ENCODE measurements at regions not wholly inside any gene's neighbourhood (a gene's known extent, or its start where the extent isn't known, plus 50 kb on each side); places are given as distances from the start of the nearest gene placed in this dataset.

DNA sequence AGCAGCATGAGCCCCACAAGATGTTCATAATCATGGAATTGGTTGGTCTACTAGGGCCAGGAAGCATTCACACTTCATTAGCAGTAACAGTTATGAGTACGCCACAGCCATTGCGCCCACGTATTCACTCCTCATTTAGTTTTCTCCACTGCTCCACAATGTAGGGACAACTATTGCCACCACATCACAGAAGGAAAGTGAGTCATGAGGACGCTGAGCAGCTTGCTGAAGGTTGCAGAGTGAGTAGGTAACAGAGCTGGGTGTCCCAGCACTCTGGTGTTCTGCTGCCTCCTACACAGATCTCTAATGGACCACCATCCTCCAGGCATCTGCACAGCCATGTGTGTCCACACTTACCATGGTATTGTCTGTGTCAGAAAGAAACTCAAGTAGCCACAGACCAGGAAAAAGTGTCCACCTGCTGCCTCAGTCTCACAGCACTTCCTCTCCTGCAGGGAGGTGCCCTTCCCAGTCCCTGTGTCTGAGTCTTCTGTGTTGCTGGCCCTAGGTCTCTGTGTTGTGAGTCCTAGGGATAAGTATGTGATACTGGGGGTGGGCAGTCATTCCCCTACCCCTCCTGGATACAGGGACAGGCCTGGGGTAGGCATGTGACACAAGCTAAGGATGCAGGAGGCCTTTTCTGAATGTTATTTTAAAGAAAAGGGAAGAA lies 103.9 kb downstream of the TTLL2 start:
- Histone ChIP-seq H3K27ac (no peak overlapping the region), H3K4me1 (peaks cover 0 to 4% (median 0%) of the 10 kb centered on the region in 9 donors), H3K9me3 (peaks cover 0 to 8% (median 0%) of the 10 kb centered on the region in 11 donors), H3K4me3 (no peak overlapping the region), H3K27me3 (no peaks in the 10 kb centered on the region), H3K36me3 (no peaks in the 10 kb centered on the region)
- intact Hi-C loops (cut with DNase I): no loop called here
- 90 to 92% methylated on average over 4 of the region's 4 CpGs for WGBS, 2 donors
- TF ChIP-seq, protein P1, sequence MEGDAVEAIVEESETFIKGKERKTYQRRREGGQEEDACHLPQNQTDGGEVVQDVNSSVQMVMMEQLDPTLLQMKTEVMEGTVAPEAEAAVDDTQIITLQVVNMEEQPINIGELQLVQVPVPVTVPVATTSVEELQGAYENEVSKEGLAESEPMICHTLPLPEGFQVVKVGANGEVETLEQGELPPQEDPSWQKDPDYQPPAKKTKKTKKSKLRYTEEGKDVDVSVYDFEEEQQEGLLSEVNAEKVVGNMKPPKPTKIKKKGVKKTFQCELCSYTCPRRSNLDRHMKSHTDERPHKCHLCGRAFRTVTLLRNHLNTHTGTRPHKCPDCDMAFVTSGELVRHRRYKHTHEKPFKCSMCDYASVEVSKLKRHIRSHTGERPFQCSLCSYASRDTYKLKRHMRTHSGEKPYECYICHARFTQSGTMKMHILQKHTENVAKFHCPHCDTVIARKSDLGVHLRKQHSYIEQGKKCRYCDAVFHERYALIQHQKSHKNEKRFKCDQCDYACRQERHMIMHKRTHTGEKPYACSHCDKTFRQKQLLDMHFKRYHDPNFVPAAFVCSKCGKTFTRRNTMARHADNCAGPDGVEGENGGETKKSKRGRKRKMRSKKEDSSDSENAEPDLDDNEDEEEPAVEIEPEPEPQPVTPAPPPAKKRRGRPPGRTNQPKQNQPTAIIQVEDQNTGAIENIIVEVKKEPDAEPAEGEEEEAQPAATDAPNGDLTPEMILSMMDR (IDR thresholded peaks at IDR 0.05): no peak
- no peak for ATAC-seq
- DNase-seq: no peak

DNA sequence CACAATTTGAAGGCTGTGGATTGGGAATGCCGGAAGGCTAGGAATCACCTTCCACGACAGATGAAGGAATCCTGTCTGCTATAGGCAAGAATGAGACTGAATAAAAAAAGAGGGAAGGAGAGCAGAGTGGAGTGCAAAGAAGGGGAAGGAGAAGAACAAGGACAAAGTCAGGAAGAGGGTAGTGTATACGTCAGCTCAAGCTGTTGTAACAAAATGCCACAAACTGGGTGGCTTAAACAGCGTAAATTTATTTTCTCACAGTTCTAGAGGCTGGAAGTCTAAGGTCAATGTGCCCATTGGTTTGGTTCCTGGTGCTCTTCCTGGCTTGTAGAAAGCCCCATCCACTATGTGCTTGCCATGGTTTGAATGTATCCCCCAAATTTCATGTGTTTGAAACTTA lies 104.5 kb downstream of the TTLL2 start:
- intact Hi-C loops (cut with DNase I): no loop called here
- no peaks in the 10 kb centered on the region for H3K36me3 ChIP-seq
- 93 to 94% methylated on average over 4 of the region's 4 CpGs for whole genome bisulfite sequencing, 2 donors

DNA sequence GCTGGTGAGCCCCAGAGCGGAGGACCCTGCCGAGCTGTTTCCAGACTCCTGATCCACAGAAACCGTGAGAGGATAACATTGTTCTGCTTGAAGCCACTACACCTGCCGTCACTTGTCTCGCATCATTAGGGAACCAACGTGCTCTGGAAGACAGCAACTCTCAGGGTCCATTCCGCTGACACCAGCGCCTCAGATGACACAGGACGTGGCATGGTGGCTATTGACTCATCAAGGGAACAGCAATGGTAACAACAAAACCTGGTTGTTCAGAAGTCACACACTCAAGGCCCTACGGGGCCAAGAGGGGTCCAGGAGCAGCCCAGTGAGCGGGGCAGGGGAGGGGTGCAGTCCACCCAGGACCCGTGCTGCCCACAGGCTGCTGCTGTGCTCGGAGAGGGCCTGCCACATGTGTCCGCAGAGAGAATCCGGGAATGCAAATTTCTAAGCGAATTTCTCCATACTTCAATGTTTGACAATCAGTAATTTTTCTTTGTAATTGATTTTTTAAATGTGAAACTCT lies 110.4 kb downstream of the TTLL2 start:
- no peaks in the 10 kb centered on the region for H3K9me3 ChIP-seq
- DNase-seq: no peak

More for the DNA sequence above, 104.5 kb downstream of the TTLL2 start:
- peaks cover 0 to 4% (median 0%) of the 10 kb centered on the region in 9 donors for H3K4me1 ChIP-seq
- no peak for DNase-seq
- no peak overlapping the region for H3K27ac ChIP-seq
- no peak overlapping the region for H3K4me3 ChIP-seq
- no peaks in the 10 kb centered on the region for H3K27me3 ChIP-seq
- H3K9me3 ChIP-seq: peaks cover 0 to 8% (median 0%) of the 10 kb centered on the region in 11 donors
- no peak for ATAC-seq
- TF ChIP-seq, protein P1 (IDR thresholded peaks at IDR 0.05): no peak

DNA sequence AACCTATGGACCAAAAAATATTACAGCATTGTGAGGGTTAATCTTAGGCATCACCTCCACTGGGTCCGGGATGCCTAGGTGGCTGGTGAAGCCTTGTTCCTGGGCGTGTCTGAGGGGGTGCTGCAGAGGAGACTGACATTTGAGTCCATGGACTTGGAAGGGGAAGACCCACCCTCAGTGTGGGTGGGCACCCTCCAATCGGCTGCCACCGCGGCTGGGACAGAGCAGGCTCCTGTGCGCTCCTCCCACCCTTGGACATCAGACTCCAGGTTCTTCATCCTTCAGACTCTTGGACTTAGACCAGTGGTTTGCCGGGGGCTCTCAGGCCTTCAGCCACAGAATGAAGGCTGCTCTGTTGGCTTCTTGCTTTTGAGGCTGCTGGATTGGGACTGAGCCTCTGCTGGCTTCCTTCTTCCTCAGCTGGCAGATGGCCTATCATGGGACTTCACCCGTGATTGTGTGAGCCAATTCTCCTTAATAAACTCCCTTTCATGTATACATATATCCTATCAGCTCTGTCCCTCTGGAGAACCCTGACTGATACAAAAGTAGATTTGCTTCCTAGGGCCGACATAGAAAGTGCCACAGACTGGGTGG lies 113.1 kb downstream of the TTLL2 start:
- Histone ChIP-seq H3K27me3 (no peaks in the 10 kb centered on the region), H3K36me3 (no peaks in the 10 kb centered on the region), H3K27ac (no peak overlapping the region), H3K4me1 (peaks cover 0 to 15% (median 5%) of the 10 kb centered on the region in 9 donors), H3K9me3 (no peaks in the 10 kb centered on the region), H3K4me3 (no peak overlapping the region)
- ATAC-seq: no peak
- no peak for DNase-seq
- 70 to 72% methylated on average over 9 of the region's 9 CpGs for WGBS, 2 donors
- intact Hi-C loops (cut with DNase I): no loop called here
- TF ChIP-seq, protein P1 (IDR thresholded peaks at IDR 0.05): no peak

More for the DNA sequence above, 110.4 kb downstream of the TTLL2 start:
- intact Hi-C loops (cut with DNase I): no loop called here
- Histone ChIP-seq H3K36me3 (no peaks in the 10 kb centered on the region), H3K27ac (no peak overlapping the region), H3K4me1 (no peaks in the 10 kb centered on the region), H3K27me3 (no peaks in the 10 kb centered on the region), H3K4me3 (no peak overlapping the region)
- no peak for ATAC-seq
- WGBS, 2 donors: 89 to 91% methylated on average over 16 of the region's 16 CpGs
- TF ChIP-seq, protein P1 (IDR thresholded peaks at IDR 0.05): no peak
